GM19467 (cell line): ENCODE measurements at regions not wholly inside any gene's neighbourhood (a gene's known extent, or its start where the extent isn't known, plus 50 kb on each side); places are given as distances from the start of the nearest gene placed in this dataset.
"Not testable (repeated sequence)": the region's sequence is repeated elsewhere in the genome, so short reads cannot be mapped to it uniquely, and the experiment has no call there.

Experiments used
- ATAC-seq: cut with Tn5 transposase; IDR thresholded peaks from one replicate; pipeline ENCODE4 v1.9.1; 2021; ENCODE audit warnings: mild to moderate bottlenecking, moderate library complexity; ENCODE audit not compliant: unreplicated experiment

GRCh38 chr21:14617040-14617393 is 70.9 kb upstream of the SAMSN1 start:
- no peak for ATAC-seq

GRCh38 chr21:14616380-14617039 is 70.4 kb upstream of the SAMSN1 start:
- no peak for ATAC-seq

- no peak for ATAC-seq
Measured at GRCh38 chr21:14615359-14615974, 69.4 kb upstream of the SAMSN1 start.

- no peak for ATAC-seq
Measured at GRCh38 chr21:14614287-14614686, 68.2 kb upstream of the SAMSN1 start.

- no peak for ATAC-seq
Measured at GRCh38 chr21:14613486-14614224, 67.5 kb upstream of the SAMSN1 start.

GRCh38 chr21:14610119-14610518 is 64.0 kb upstream of the SAMSN1 start:
- ATAC-seq = not testable (repeated sequence)

- no peak for ATAC-seq
Measured at GRCh38 chr21:14609274-14609673, 63.2 kb upstream of the SAMSN1 start.

- ATAC-seq = no peak
Measured at GRCh38 chr21:14607262-14607661, 61.1 kb upstream of the SAMSN1 start.

- ATAC-seq = no peak
Measured at GRCh38 chr21:14603202-14603601, 57.1 kb upstream of the SAMSN1 start.

- ATAC-seq = peak; percentile 94
Measured at GRCh38 chr21:14602382-14602958, 56.4 kb upstream of the SAMSN1 start.

- no peak for ATAC-seq
Measured at GRCh38 chr21:14600569-14601297, 54.6 kb upstream of the SAMSN1 start.

GRCh38 chr21:14598065-14598464 is 52.0 kb upstream of the SAMSN1 start:
- no peak for ATAC-seq
